ENCODE measurements at regions not wholly inside any gene's neighbourhood (a gene's known extent, or its start where the extent isn't known, plus 50 kb on each side); places are given as distances from the start of the nearest gene placed in this dataset.

GRCh38 chr3:20327889-20328288 is 141.9 kb upstream of the SGO1 start:
- H3K9me3 ChIP-seq (ENCODE audit: low read depth, low read length, poor library complexity, severe bottlenecking): no peaks in the 10 kb centered on the region
- no peak overlapping the region for H3K4me3 ChIP-seq (ENCODE audit: low read depth, low read length, poor library complexity, severe bottlenecking)
- no peaks in the 10 kb centered on the region for H3K27me3 ChIP-seq (replicated peaks; ENCODE audit: insufficient read depth, low read depth, low read length, poor library complexity)
- DNase-seq (ENCODE audit: low spot score): no peak
- intact Hi-C loops (cut with micrococcal nuclease; ENCODE audit: unreplicated experiment): no loop called here
- no peak for TF ChIP-seq CTCF (conservative IDR thresholded peaks at IDR 0.05; ENCODE audit: low read depth, low read length)
- TF ChIP-seq EZH2 (IDR thresholded peaks at IDR 0.05; ENCODE audit: borderline replicate concordance, low read depth, low read length, poor library complexity, severe bottlenecking): no peak
- BruUV-seq (replicated peaks): no TSS peak
- H3K27ac ChIP-seq (ENCODE audit: low read depth, low read length, poor library complexity, severe bottlenecking): no peak overlapping the region
- POLR2A ChIA-PET (ENCODE audit: low non-redundant PET): no interaction called here
- no peaks in the 10 kb centered on the region for H3K4me1 ChIP-seq (ENCODE audit: insufficient read depth, low read length, poor library complexity, severe bottlenecking)
- CTCF ChIA-PET: no interaction called here
- no peaks in the 10 kb centered on the region for H3K36me3 ChIP-seq (ENCODE audit: insufficient read depth, low read length, poor library complexity, severe bottlenecking)

DNA sequence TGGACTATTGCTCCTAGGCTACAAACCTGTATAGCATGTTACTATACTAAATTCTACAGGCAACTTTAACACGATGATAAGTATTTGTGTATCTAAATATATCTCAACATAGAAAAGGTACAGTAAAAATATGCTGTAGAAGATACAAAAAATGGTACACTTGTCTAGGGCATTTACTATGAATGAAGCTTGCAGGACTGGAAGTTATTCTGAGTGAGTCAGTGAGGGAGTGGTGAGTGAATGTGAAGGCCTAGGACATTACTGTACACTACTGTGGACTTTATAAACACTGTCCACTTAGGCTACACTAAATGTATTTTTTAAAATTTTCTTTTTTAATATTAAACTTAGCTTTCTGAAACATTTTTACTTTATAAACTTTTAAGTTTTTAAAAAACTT is 140.5 kb upstream of the SGO1 start:
- no TSS peak for BruUV-seq (replicated peaks)
- no peak for DNase-seq (ENCODE audit: low spot score)
- Histone ChIP-seq H3K9me3 (ENCODE audit: low read depth, low read length, poor library complexity, severe bottlenecking) (no peaks in the 10 kb centered on the region), H3K4me3 (ENCODE audit: low read depth, low read length, poor library complexity, severe bottlenecking) (no peak overlapping the region), H3K36me3 (ENCODE audit: insufficient read depth, low read length, poor library complexity, severe bottlenecking) (no peaks in the 10 kb centered on the region), H3K27ac (ENCODE audit: low read depth, low read length, poor library complexity, severe bottlenecking) (no peak overlapping the region), H3K4me1 (ENCODE audit: insufficient read depth, low read length, poor library complexity, severe bottlenecking) (no peaks in the 10 kb centered on the region), H3K27me3 (replicated peaks; ENCODE audit: insufficient read depth, low read depth, low read length, poor library complexity) (no peaks in the 10 kb centered on the region)
- TF ChIP-seq EZH2 (IDR thresholded peaks at IDR 0.05; ENCODE audit: borderline replicate concordance, low read depth, low read length, poor library complexity, severe bottlenecking) (no peak), CTCF (conservative IDR thresholded peaks at IDR 0.05; ENCODE audit: low read depth, low read length) (no peak)
- intact Hi-C loops (cut with micrococcal nuclease; ENCODE audit: unreplicated experiment): no loop called here
- ChIA-PET POLR2A (ENCODE audit: low non-redundant PET) (no interaction called here), CTCF (no interaction called here)

DNA sequence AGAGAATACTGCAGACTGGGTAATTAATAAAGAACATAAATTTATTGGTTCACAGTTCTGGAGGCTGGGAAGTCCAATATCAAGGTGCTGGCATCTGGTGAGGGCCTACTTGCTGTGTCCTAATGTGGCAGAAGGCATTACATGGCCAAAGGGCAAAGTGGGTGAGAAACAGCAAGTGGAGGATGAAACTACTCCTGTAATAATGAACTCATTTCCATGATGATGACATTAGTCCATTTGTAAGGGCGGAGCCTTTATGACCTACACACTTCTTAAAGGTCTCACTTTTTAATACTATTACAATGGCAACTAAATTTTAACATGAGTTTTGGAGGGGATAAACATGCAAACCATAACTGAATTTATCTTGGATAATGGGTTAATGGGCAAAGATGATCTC is 139.6 kb upstream of the SGO1 start:
- POLR2A ChIA-PET (ENCODE audit: low non-redundant PET): no interaction called here
- no peak overlapping the region for H3K4me3 ChIP-seq (ENCODE audit: low read depth, low read length, poor library complexity, severe bottlenecking)
- no TSS peak for BruUV-seq (replicated peaks)
- no peaks in the 10 kb centered on the region for H3K4me1 ChIP-seq (ENCODE audit: insufficient read depth, low read length, poor library complexity, severe bottlenecking)
- H3K36me3 ChIP-seq (ENCODE audit: insufficient read depth, low read length, poor library complexity, severe bottlenecking): no peaks in the 10 kb centered on the region
- no peak for DNase-seq (ENCODE audit: low spot score)
- no peak for TF ChIP-seq CTCF (conservative IDR thresholded peaks at IDR 0.05; ENCODE audit: low read depth, low read length)
- TF ChIP-seq EZH2 (IDR thresholded peaks at IDR 0.05; ENCODE audit: borderline replicate concordance, low read depth, low read length, poor library complexity, severe bottlenecking): no peak
- no peaks in the 10 kb centered on the region for H3K9me3 ChIP-seq (ENCODE audit: low read depth, low read length, poor library complexity, severe bottlenecking)
- CTCF ChIA-PET: no interaction called here
- H3K27me3 ChIP-seq (replicated peaks; ENCODE audit: insufficient read depth, low read depth, low read length, poor library complexity): no peaks in the 10 kb centered on the region
- intact Hi-C loops (cut with micrococcal nuclease; ENCODE audit: unreplicated experiment): no loop called here
- no peak overlapping the region for H3K27ac ChIP-seq (ENCODE audit: low read depth, low read length, poor library complexity, severe bottlenecking)

Data from A673 (cell line).